ENCODE measurements at regions not wholly inside any gene's neighbourhood (a gene's known extent, or its start where the extent isn't known, plus 50 kb on each side); places are given as distances from the start of the nearest gene placed in this dataset.

- TF ChIP-seq CTCF (conservative IDR thresholded peaks at IDR 0.05; ENCODE audit: control insufficient read depth, insufficient read depth, low read depth, low read length): no peak
- H3K4me3 ChIP-seq (ENCODE audit: control insufficient read depth, low read depth, low read length): no peak overlapping the region
- DNase-seq (ENCODE audit: low read depth): no peak
Observed at GRCh38 chr9:71504636-71505035, 263.7 kb downstream of the CEMIP2 start.

GRCh38 chr9:71498691-71499090, 269.6 kb downstream of the CEMIP2 start:
- TF ChIP-seq CTCF (conservative IDR thresholded peaks at IDR 0.05; ENCODE audit: control insufficient read depth, insufficient read depth, low read depth, low read length): no peak
- no peak overlapping the region for H3K4me3 ChIP-seq (ENCODE audit: control insufficient read depth, low read depth, low read length)
- no peak for DNase-seq (ENCODE audit: low read depth)

GRCh38 chr9:71490810-71491209, 277.5 kb downstream of the CEMIP2 start:
- TF ChIP-seq CTCF (conservative IDR thresholded peaks at IDR 0.05; ENCODE audit: control insufficient read depth, insufficient read depth, low read depth, low read length): peak; percentile 24
- no peak overlapping the region for H3K4me3 ChIP-seq (ENCODE audit: control insufficient read depth, low read depth, low read length)
- peak; percentile 2 for DNase-seq (ENCODE audit: low read depth)

GRCh38 chr9:71487061-71487460, 281.3 kb downstream of the CEMIP2 start:
- no peak overlapping the region for H3K4me3 ChIP-seq (ENCODE audit: control insufficient read depth, low read depth, low read length)
- DNase-seq (ENCODE audit: low read depth): peak; percentile 59
- no peak for TF ChIP-seq CTCF (conservative IDR thresholded peaks at IDR 0.05; ENCODE audit: control insufficient read depth, insufficient read depth, low read depth, low read length)

DNA sequence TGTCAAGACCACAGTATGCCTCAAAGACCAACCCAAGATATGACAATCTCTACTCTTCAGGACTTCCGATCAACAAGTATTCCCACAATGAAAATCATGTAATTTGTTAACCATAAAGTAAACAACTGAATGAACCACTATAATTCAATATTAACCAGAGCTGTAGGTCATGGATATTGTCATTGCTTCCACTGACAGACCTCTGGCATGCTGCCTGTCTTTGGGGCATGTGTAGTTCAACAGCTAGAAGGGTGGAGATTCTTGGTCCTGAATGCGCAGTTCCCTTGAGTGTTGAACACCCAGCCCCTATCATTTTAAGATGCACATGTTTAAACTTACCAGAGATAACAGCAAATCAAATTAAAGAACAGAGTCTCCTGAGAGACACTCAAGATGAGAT, 283.0 kb downstream of the CEMIP2 start:
- TF ChIP-seq CTCF (conservative IDR thresholded peaks at IDR 0.05; ENCODE audit: control insufficient read depth, insufficient read depth, low read depth, low read length): no peak
- H3K4me3 ChIP-seq (ENCODE audit: control insufficient read depth, low read depth, low read length): no peak overlapping the region
- no peak for DNase-seq (ENCODE audit: low read depth)

- TF ChIP-seq CTCF (conservative IDR thresholded peaks at IDR 0.05; ENCODE audit: control insufficient read depth, insufficient read depth, low read depth, low read length): no peak
- H3K4me3 ChIP-seq (ENCODE audit: control insufficient read depth, low read depth, low read length): no peak overlapping the region
- DNase-seq (ENCODE audit: low read depth): no peak
Observed at GRCh38 chr9:71483436-71483835, 284.9 kb downstream of the CEMIP2 start.

- TF ChIP-seq CTCF (conservative IDR thresholded peaks at IDR 0.05; ENCODE audit: control insufficient read depth, insufficient read depth, low read depth, low read length): no peak
- no peak overlapping the region for H3K4me3 ChIP-seq (ENCODE audit: control insufficient read depth, low read depth, low read length)
- DNase-seq (ENCODE audit: low read depth): no peak
Observed at GRCh38 chr9:71479621-71480020, 288.7 kb downstream of the CEMIP2 start.
